UCSD-AML1 (cell line): ENCODE measurements at regions not wholly inside any gene's neighbourhood (a gene's known extent, or its start where the extent isn't known, plus 50 kb on each side); places are given as distances from the start of the nearest gene placed in this dataset.
"Not testable (repeated sequence)": the region's sequence is repeated elsewhere in the genome, so short reads cannot be mapped to it uniquely, and the experiment has no call there.

Experiments used
- DNase-seq: peaks from one replicate; lab custom pipeline; 2025; ENCODE audit not compliant: unreplicated experiment; lab: John Stamatoyannopoulos, UW

DNA sequence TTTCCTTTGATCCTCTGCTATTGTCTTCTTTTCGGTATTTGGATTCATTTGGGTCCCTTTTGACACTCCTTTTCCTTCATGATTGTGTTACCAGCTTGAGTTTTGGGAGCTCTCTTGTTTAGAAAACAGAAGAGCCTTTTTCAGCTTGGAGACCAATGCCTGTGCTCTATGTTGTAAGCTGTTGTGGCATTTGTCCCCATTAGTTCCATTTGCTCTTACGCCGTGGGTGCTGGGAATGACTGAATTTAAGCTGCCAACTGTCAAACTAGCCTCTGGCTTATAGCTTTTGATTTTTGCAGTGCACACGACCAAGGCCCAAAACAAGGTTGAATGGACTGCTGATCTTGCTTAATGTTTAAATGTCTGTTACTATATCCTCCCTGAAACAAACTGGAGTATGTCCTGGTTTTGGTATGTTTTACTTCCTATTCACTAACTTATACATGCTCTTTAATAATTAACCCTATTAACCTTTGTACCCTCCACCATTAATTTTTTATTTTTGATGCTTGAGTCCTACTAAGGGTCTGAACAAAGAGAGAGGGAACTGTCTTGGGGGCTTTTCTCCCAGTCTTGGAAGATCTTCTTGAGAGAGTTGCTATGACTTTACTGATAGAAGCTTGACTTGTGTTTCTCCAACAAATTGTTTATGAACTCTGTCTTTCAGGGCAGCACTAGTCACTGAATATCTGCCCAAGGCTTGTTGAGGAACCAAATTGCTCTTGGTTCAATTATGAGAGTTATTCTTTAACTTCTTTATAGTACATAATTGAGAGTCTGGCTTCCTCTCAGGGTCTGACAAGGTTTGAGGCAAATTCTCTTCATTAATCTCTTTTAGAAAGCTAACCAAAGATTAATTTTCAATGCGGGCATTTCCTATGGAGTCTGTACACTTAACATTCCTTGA lies 100.3 kb upstream of the SIRPG start:
- no peak for DNase-seq

DNA sequence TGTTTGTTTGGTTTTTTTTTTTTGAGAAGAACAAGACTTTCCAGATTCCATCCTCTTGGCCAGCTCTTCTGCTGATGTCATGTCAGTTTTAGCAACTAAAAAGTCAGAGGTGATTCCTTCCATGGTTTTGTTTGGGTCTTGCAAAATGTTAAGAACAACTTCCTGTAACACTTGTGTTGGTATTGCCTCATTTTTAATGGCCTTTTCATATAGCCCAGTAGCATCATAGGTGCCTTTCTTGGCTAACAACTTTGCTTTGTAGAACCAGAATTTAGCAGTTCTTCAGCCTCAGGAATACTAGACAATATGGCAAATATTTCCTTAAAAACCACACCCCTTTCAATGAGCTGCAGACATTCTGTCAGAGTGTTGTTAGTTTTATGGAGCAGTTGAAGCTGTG lies 99.5 kb upstream of the SIRPG start:
- DNase-seq = no peak

DNA sequence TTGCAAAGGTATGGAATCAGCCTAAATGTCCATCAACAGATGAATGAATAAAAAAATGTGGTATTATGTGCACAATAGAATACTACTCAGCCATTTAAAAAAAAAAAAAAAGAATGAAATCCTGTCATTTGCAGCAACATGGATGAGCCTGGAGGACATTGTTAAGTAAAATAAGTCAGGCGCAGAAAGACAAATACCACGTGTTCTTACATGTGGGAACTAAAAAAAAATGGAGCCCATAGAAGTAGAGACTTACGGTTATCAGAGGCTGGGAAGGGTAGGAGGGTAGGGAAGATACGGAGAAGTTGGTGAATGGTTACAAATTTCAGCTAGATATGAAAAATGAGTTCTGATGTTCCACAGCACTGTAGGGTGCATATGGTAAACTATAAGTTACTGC lies 97.2 kb upstream of the SIRPG start:
- DNase-seq = no peak

DNA sequence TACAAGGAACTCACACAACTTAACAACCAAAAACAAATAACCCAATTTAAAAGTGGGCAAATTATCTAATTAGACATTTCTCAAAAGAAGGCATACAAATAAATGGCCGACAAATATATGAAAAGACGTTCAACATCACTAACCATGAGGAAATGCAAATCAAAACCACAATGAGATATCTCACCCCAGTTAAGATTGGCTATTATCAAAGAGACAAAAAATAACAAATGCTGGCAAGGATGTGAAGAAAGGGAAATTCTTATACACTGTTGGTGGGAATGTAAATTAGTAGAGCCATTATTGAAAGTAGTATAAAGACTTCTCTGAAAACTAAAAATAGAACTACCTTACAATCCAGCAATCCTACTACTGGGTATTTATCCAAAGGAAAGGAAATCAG lies 96.7 kb upstream of the SIRPG start:
- no peak for DNase-seq

DNA sequence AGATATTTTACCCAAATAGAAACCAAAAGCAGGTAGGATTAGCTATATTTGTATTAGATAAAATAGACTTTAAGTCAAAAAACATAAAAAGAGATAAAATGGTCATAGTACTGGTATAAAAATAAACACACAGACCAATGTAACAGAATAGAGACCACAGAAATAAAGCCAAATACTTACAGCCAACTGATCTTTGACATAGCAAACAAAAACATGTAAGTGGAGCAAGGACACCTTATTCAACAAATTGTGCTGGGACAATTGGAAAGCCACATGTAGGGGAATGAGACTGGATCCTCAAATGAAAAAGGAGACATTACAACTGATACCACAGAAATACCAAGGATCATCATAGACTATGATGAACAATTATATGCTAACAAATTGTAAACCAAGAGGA lies 94.5 kb upstream of the SIRPG start:
- DNase-seq = no peak

DNA sequence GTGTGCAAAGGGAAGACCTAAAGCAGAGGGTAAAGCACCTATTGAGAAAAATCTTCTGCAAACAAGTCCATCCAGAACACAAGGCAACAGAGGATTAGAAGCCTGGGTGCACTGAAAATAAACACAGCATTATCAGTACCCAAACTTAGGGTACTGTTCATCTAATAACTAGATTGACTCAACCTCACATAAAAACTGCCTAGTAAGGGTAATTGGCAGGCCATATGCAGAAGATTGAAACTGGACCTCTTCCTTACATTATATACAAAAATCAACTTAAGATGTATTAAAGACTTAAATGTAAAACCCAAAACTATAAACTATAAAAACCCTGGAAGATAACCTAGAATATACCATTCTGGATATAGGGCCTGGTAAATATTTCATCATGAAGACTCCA lies 91.2 kb upstream of the SIRPG start:
- DNase-seq = no peak

DNA sequence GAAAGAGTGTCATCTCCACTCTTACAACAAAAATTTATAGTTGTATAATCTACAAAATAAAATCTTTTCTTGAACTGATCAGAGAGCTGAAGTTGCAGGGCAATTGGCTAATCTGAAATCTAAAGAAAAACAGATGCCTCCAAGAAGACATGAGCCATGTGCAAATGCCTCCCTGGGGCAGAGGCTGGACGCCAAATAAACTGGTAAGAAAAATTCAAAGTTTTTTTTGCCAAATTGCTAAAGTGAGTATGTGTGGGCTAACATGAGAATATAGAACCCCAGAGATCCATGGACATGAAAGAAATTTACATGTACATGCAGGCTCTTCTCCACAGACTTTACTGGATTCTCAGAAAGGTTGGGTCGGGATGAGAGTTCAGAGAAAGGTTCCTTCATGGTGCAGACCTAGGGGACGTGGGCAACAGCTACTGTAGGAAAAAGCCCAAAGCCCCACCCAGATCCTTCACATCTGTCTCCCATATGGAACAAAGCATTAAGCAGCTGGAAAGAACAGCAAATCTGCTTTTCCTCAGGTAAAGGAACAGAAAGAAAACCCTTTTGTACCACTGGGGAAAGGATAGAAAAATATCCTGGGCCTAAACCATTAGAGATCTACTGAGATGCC lies 90.5 kb upstream of the SIRPG start:
- no peak for DNase-seq

DNA sequence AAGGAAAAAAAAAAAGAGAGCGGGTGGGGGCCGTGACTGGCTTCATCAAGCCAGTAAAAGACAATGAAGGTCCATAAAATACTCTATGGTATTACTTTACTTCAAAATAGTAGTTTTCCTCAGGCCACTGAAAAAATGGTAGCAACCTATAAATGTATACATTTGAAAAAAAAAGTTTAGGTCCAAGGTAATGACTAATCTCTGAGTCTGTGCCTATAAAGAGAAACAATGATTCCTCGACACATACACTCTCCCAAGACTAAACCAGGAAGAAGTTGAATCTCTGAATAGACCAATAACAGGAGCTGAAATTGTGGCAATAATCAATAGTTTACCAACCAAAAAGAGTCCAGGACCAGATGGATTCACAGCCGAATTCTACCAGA lies 84.5 kb upstream of the SIRPG start:
- DNase-seq = not testable (repeated sequence)

DNA sequence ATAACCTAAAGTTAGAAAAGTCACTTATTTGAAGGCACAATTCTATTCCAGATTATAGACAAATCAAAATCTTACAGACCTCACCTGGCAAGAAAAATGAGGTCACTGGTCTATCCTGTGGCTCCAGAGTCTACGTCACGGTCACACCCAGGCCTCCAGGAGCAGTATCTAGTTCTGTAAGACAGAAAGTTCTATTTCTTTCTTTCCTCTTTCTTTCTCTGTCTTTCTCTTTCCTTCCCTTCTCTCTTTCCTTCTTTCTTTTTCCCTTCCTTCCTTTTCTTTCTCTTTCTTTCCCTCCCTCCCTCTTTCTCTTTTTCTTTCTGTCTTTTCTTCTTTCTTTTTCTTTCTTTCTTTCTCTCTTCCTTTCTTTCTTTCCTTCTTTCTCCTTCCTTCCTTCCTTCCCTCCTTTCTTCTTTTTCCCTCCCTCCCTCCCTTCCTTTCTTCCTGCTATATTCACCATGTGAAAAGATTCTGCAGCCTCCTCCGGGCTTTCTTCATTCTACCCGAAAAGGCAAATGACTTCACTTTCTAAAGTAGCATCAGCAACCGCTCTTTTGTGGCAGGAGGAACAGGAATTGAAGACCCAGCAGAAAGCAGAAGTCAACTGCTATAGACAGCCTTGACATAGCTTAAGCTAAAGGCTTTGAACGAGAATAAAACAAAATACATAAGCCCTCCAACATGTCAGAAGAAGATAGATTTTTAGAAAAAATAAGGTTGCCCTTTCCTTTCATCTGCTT lies 83.9 kb upstream of the SIRPG start:
- no peak for DNase-seq

DNA sequence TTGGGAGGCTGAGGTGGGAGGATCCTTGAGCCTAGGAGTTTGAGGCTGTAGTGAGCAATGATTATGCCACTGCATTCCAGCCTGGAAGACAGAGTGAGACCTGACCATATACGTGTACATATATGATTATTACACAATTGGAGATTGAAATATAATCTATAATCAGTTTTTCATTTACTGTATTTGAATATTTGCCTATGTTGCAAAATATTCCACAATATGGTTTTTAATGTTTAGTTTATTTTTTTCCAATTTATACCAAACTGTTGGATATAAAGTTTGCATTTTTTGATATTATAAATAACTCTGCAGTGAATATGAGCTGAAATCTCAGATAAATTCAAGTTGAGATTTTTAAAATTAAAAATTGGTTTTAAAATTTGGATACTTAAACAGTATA lies 79.6 kb upstream of the SIRPG start:
- DNase-seq = no peak

DNA sequence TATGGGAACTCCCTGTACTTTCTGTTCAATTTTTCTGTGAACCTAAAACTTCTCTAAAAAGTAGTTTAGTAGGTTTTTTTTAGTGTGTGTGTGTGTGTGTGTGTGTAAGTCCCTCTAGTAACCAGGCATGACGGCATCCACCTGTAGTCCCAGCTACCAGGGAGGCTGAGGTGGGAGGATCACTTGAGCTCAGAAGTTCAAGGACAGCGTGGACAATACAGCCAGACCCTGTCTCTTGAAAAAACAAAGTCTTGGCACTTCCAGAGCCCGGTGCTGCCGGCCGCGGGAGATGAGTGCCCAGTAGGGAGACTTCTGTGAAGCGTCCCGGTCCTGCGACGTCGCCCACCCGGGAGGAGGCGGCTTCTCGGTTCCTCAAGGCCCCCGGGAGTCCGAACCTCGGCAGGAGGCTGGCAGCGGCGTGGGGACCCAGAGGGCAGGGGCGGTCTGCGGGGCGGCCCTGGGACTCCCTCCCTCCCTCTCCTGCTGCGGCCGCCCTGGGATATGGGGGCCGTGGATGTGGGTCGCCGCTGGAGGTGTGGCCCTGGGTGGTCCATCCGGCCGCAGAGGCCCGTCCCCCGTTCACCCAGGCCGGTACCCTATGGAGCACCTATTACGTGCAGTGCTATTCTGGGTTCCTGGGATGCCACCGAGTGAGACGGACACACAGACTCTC lies 78.0 kb upstream of the SIRPG start:
- no peak for DNase-seq

DNA sequence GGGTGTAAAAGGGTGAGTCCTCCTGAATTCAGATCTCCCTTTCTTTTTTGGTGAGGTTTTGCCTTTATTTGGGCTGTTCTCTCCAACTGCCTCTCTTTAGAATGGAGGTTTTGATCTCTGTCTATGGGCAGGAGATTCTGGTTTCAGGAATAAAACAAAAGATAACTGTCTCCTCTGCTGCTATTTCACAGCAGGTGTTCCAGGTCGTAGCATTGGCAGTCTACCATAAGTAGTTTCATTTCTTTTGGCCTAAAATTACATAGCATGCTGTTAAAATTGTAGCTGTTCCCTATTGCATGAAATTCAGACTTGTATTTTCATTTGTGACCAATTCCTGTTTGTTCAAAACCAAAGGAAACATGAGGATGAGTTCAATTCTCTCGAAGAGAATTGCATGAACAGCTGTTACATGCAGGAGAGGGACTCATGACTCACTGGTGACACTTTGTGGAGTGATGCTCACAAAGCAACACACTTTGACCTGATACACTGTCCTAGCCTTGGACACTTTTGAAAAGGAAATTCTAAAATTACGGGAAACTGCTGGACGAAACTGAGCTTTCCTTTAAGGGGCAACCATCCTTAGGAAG lies 76.8 kb upstream of the SIRPG start:
- DNase-seq = no peak

DNA sequence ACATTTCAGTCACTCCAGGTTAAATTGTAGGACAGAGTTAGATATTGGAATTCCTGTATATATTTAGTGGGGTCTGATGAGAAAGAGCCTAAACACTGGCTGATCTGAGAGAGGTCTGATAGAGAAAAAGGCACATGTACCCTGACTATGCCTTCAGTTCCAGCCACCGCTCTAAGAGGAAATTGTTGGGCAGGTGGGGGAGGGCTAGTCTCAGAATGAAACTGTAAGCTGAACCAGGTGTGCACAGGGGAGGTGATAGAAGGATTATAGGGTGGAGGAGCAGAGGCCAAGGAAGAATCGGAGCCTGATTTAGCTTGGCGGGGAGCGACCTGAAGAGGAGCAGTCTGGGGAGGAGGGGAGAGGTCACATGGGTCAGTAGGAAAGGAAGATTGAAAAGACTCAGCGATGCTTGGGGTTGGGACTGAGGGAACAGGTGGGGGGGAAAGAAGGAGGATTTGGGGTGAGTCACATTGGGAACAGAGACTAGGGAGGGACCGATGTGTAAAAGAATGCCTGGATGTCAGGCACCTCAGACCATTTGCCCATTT lies 74.3 kb upstream of the SIRPG start:
- not testable (repeated sequence) for DNase-seq

DNA sequence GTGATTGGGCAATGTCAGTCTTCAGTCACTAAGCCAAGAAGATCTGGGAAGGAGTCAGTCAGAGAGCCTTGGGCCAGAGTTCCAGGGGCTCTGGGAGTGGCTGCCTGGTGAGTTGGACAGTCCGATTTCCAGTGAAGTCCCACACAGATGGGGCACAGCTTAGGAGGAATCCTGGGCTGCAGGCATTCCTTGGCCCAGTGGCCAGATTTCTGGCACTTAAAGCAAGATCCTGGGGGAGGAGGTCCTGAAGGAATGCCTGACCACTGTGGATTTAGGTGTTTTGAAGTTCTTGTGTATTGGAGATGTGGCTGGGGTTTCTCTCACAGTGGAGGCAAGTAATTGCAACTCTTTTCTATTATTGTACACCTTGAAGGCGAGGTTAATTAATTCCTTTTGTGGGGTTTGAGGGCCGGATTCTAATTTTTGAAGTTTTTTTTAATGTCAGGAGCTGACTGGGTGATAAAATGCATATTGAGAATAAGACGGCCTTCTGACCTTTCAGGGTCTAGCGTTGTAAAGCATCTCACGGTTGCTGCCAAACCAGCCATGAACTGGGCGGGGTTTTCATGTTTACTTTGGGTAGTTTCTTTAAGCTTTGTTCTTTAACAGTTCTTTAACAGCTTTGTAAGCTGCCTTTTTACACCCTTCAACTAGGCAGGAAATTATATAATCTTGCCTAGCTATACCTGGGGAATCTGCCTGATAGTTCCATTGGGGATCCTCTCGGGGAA lies 73.6 kb upstream of the SIRPG start:
- DNase-seq = not testable (repeated sequence)

DNA sequence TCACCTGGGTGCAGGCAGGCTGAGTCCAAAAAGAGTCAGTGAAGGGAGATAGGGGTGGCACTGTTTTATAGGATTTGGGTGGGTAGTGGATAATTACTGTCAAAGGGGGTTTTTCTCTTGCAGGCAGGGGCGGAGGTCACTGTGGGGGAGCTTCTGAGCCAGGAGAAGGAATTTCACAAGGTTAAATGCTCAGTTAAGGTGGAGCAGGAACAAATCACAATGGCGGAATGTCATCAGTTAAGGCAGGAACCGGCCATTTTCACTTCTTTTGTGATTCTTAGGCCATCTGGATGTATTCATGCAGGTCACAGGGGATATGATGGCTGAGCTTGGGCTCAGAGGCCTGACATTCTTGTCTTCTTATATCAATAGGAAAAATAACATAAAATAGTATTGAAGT lies 69.7 kb upstream of the SIRPG start:
- DNase-seq = not testable (repeated sequence)

DNA sequence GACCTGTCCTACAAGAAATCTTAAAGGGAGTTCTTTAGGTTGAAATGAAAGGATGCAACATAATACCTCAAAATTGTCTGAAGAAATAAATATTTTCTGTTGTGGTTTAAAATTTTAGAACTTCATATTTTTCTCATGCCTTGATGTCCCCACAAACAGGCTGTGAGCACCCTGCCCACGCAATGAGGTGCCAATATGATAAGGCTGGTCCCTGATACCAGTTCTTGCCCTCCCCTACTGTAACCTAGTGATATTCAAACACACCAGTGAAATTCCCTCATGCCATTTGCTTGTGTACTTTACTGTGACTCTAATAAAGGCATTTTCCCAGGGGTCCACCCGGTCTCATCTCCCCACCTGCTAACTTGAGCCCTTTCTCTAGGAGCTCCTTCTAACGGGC lies 67.3 kb upstream of the SIRPG start:
- no peak for DNase-seq

DNA sequence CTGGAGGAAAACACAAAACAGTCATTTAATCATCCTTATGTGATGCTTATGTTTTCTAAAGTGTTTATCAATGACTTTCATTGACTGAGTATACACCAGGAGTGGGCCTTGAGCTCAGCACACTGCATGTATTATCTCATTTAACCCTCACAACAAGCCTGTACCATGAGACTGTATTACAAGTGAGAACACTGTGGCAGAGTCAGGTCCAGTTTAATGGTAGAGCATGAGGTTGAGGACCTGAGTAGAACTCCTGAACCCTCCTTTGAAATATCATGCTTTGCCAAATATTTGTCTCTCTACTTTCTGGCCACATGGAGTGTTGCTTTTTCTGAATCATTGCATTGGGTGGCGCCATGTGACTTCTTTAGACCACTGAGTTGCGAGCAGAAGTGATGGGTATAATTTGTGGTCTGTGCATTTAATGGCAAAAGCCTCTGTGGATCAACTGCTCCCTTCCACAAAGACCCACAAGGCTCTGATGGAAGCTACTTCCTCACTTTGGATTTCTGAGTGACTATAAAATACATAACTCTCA lies 65.0 kb upstream of the SIRPG start:
- no peak for DNase-seq

DNA sequence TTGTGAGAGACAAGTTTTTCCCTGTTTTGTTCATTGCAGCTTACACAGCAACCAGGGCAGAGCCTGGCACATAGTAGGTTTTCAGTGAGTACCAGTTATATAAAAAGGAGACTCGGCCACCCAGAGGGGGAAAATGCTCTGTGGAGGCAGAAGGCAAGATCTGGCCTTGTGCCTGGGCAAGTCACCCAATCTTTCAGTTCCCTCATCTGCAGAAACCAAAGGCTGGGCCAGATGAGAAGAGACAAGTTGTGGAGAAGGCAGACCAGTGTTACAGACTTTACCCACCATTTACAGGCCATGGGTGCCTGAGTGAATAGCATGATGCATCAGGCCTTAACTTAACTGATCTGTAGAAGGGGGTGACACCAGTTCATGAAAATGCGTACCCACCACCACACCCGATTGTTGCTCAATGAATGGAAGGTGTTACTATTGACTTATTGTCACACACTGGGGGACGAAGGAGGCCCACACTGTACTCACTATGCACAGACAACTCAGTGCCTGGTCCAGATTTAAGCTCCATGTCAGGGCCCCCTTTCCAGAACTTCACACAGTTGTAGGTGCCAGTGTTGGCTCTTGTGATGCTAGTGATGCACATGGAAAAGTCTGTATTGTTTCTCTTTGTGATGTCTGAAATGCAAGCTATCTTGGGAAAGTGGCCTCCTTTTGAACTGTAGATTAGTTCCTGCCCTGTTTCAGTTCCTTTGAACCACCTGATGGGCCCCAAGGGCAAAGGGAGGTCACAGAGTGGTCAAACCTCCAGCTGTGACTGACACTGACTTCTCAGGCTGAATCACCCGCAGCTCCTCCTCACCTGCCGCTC lies 64.3 kb upstream of the SIRPG start:
- no peak for DNase-seq
